ENCODE measurements at regions not wholly inside any gene's neighbourhood (a gene's known extent, or its start where the extent isn't known, plus 50 kb on each side); places are given as distances from the start of the nearest gene placed in this dataset.
A peak's percentile ranks its signal among the peaks of the same experiment; 100 is the strongest.

DNA sequence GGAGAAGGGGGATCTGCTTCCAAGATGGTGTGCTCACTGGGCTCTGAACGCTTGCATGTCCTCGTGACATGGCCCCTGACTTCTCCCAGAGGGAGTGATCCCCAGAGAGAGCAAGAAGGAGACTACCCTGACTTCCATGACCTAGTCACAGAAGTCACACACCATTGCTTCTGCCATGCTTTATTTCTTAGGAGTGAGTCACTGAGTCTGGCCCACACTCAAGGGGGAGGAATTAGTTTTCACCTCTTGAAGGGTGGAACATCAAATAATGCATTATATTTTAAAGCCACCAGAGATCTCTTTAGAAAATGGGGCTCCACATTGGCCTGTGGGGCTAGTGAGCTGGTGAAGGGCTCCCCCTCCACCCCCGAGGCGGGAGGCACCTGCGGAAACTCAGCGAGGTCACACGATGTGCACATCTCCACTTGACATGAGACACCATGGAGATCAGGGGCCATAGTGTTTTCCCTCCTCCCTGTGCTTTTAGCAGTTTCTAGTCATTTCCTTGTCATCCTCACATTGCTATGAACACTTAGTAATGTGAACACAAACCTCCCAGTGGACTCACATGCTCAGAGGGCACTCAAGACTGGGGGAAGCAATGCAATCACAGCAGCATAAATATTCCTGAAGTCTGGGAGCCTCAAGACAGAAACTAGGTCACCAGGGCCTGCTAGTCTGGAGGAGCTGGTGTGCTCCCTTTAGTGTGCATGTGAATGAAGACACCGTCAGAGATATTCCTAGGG lies 87.4 kb upstream of the FZD10 start:
- DNase-seq (ENCODE audit: low spot score): no peak

DNA sequence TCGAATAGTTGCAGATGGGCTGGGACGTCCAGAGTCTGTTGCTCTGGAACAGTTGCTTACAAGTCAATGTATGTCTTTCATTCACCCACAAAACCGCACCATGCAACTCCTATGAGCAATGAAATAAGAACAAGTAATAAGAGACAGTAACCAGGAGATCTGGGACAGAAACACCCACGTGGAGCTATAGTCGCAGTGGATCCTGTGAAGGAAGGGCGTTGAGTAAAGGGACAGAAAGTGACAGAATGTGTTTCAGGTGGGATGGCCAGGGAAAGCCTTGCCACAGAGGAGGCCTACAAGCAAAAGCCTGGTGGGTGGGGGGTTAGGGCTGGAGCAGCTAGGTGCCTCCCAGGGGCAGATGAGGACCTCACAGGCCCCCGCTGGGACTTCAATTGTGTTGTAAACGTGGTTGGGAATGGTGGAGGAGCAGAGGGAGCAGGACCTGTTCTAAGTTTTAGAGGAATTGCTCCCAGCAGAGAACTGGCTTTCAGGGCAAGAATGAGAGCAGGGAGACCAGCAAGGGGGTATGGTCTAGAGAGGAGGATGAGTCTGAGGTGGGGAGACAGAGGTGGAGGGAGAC lies 86.7 kb upstream of the FZD10 start:
- DNase-seq (ENCODE audit: low spot score): no peak

DNA sequence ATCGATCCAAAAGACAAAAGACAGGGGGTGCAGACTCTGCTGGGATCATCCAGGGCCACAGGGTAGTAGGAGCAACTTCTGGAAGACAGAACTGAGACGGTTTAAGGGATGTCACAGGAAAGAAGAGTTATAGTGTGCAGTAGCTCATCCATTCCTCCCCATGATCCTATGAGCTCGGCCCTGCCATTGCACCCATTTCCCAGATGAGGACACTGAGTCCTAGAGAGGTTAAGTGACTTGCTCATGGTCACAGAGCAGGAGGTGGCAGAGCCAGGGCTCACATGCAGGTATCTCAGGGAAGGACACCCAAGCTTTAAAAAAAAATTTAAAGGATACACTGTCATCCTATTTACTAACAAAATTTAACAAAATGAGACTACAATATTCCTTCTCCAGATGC lies 86.1 kb upstream of the FZD10 start:
- no peak for DNase-seq (ENCODE audit: low spot score)

DNA sequence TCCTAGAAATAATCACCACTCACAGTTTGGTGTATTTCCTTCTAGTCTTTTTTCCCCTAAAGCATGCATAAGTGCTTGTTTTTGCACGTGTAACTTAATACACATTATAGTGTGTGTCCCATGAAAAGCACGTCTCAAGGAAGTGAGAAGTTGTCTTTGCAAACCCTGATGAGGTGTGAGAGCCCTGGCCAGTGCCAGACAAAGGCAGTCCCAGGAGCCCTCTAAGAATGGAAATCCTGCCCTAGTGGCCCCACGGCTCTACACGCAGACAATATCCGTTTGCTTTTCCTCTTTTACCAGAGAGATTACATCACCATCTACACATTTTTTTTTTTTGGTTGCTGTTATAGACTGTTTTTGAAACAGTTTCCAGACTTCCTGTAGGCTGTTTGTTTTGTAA lies 85.5 kb upstream of the FZD10 start:
- DNase-seq (ENCODE audit: low spot score): no peak

DNA sequence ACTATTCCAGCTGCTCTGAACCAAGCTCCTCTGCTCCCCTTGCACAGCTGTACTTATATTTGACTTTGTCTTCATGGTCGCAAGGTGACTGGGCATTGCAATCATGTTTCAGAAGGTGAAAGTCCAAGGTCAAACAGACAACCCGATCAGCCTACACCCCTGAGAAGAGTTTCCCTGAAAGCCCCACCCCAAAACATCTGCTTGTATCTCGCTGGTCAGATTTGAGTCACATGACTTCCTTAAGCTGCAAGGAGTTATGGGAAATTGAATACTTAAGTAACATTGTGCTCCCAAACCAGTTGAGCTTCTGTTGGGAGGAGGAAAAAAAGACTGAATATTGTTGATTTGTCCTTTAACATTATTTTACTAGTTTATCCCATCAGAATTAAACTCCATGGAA lies 83.4 kb upstream of the FZD10 start:
- no peak for DNase-seq (ENCODE audit: low spot score)

DNA sequence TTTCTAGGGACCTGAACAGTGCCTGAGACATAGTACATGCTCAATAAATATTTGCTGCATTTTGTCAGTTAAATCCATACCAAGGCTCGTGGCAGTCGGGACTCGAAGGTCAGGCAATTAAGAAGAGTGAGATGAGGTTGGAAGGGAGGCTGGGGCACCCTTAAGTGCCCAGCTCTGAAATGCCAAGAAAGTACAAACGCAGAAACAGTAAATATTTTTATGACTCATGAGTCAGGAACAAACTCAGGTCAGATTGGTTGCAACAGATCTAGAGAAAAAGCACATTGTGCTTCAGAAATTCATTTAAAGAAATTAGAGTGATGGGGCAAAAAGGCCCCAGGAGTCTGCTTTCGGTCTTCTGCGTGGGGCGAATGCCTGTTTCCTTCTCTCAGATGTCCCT lies 83.0 kb upstream of the FZD10 start:
- no peak for DNase-seq (ENCODE audit: low spot score)

DNA sequence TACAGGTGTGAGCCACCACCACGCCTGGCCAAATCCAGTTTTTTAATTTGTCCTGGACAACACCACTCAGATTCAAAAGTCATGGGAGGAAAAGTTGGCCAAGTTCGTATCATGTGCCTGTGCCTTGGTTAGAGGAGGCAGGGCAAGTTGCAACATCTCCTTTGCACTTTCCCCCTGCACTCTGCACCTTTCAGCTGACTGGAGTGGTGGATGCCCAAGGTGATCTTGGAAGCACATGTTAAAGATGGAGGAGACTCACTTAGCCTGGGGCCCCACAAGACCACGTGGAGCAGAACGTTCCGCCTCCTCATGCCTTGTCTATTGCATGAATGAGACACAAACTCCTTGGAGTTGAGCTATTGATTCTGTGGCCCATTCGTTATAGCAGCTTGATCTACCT lies 82.1 kb upstream of the FZD10 start:
- no peak for DNase-seq (ENCODE audit: low spot score)

DNA sequence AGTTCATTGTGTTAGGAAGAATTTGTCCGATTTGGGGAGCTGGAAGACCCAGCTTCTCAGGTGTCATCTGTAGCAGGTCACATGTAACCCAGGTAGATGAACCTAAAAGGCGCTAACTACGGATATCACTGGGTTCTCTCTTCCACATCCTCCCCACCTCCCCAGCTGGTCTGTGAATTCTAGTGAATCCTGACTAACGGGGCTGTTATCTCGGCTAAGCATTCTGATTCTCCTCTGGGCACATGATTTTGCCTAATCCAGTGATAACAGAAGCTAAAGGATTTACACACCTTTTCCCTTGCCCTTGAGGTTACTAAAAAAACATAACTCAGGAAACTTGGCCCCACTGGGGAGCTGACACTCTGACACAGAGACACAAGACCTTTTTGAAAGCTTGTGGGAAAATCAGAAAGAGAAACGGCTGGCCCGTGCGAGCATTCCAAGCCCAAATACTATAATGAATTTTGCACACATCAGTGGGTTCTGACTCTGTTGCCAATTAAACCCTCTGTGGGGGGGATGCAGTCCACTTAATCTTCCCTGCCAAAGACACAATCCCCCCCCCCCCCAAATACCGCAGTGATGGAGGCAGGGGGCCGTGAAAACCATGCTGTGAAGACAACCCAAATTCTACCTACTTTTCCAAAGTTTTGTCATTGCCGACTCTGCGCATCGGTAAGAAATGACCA lies 81.0 kb upstream of the FZD10 start:
- DNase-seq (ENCODE audit: low spot score): no peak

DNA sequence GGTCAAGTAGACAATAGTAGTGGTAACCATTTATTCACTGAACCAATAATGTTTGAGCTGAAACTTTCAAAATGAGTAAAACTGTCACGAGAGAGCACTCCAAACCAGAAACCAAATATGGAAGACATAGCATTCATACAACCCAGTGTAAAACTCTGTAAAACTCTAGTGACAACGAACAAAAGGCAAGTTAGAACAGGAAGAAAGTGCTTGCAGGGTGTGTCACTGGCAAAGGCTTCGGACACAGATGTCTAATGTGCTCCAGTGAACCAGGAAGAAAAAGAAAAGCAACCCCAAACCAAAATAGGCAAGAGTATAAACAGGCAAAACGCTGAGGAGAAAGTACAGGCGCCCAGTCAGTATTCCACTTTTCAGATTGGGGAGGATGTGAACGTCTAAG lies 79.3 kb upstream of the FZD10 start:
- no peak for DNase-seq (ENCODE audit: low spot score)

DNA sequence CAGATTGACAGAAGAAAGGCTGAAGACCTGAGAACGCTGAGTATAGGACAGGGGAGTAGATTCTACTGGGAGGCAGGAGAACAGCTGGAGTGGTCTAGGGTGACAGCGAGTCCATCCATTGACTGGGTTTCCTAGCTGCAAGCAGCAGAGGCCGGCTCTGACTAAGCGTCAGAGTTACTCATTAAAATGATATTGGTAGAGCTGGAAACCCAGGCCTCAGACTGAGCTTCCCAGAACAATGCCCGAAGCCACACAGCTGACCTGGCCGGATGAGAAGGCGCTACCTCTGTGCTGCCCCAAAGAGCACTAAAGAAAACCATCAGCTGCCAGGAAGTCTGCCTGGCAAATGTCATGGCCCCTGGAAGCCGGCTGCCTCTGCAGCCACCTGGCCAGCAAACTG lies 78.5 kb upstream of the FZD10 start:
- DNase-seq (ENCODE audit: low spot score): no peak

DNA sequence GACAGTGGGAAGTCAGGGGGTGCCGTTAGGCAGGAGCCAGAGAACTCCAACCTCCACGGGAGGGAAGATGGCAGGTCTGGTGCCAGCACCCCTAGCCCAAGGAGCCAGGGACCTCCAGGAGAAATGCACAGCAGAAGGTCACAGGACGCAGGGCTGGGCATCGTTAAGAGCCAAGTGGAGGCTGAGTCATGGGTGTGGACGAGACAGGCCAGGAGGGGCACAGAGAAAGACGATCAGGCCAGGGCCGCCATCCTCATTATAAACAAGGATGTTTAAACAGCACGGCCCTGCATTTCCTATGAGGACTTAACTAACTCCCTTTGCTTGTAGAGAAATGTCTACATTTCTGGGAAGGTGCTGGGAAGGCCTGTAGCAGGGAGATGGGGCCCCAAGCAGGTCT lies 77.9 kb upstream of the FZD10 start:
- DNase-seq (ENCODE audit: low spot score): no peak

DNA sequence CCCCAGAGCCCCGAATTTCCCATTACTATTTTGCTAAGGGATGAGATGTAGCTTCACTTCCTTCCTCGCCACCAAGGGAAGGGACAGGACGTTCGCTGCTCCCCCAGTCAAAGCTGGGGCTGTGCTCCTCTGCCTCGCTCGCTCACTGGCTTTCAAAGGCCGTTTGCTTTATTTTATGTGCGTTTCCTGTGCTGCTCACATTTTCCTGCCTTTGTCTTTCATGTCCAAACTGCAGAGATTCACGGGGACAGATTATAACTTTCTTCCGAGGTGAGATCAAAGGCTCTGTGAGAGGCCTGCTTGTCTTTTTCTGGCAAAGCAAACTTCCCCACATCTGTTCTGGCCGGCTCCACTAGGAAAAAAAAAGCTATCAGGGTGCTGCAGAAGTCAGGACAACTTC lies 76.0 kb upstream of the FZD10 start:
- peak; percentile 48 for DNase-seq (ENCODE audit: low spot score)

DNA sequence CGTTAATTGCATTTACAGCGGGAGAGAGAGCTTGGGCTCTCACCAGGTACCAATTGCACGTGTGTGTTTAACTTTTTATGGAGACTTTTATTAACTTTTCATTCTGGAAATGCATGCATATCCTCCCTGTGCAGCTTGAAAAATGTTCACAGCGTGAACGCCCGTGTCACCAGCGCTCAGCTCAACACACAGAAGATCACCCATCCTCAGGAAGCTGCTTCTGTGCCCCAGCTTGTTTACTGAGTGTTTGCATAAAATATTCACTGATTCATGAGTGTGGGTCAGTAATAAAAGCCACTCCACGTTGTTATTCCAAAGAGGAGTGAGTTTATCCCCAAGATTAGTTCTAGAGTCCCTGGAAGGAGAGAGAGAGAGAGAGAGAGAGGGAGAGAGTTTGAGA lies 75.5 kb upstream of the FZD10 start:
- DNase-seq (ENCODE audit: low spot score): no peak

DNA sequence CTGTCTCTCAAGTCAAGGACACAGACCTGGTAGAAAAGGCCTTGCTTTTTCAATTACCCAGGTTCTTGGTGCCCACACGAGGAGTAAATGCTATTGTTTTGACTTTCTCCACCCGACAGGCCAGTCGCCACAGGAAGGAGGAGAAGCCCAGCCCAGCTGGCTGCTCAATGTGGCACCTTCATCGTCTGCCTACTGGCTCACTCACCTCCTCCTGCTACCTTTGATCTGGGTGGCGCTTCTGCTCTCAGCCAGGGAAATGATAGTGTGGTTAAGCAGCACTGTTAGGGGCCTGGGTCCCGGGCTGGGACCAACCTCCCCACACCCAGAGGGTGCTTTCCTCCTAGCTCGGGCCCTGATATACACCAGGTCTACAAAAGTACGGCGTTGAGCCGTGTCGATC lies 75.0 kb upstream of the FZD10 start:
- DNase-seq (ENCODE audit: low spot score): peak; percentile 46

DNA sequence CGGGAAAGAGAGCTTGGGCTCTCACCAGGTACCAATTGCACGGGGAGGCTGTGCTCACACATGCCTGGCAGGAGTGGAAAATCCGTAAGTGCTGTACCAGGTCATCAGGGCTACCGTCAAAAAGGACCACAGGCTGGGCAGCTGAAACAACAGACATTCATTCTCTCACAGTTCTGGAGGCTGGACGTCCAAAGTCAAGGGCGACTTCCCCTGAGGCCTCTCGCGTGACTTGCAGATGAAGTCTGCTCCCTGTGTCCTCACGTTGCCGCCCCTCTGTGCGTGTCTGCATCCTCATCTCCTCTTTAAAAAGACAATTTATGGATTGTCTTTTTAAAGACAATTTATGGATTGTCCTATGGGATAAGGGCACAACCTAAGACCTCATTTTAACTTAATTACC lies 73.8 kb upstream of the FZD10 start:
- DNase-seq (ENCODE audit: low spot score): no peak

DNA sequence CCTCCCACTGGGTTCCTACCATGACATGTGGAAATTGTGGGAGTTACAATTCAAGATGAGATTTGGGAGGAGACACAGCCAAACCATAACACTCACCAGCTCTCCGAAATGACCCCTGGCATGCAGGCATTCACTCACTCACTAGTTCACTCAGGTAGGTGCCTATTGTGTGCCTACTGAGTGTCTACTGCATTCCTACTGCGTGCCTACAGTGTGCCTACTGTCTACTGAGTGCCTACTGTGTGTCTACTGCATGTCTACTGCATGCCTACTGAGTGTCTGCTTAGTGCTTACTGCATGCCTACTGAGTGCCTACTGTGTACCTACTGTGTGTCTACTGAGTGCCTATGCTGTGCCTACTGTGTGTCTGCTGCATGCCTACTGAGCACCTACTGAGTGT lies 71.7 kb upstream of the FZD10 start:
- no peak for DNase-seq (ENCODE audit: low spot score)

DNA sequence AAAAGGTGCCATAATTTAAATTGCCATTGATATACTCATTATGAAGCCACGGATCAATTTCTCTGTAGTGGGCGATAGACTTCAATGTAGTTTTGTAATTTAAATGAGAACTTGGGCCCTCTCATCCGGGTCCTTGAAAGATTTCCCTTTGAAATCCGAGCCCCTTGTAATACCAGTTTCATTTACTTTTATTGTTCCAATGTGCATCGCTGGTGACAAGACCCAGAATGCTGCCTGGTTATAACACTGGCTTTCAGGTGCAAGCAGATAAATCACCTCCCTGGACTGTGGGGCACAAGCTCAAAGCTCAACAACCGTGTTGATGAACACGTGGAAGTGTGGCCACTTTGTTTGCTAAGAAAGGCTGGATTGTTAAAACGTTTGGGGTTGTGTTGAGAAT lies 68.9 kb upstream of the FZD10 start:
- no peak for DNase-seq (ENCODE audit: low spot score)

DNA sequence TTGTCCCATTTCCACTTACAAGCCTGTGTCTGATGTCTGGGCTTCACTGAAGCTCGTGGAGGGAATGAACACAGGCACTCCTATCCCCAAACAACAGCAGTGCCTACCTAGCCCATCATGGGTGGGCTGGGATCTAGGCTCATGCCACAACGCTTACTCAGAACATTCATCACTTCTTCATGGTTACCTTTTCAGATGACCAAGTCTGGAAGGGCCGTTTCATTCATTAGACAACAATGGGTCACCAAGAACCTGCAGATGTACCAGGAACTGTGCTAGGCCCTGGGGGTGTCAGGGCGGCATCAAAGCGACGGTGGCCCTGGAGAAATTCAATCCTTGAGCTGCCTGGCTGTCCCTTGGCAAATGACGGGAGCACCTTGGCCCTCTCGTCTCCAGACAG lies 64.9 kb upstream of the FZD10 start:
- DNase-seq (ENCODE audit: low spot score): no peak

DNA sequence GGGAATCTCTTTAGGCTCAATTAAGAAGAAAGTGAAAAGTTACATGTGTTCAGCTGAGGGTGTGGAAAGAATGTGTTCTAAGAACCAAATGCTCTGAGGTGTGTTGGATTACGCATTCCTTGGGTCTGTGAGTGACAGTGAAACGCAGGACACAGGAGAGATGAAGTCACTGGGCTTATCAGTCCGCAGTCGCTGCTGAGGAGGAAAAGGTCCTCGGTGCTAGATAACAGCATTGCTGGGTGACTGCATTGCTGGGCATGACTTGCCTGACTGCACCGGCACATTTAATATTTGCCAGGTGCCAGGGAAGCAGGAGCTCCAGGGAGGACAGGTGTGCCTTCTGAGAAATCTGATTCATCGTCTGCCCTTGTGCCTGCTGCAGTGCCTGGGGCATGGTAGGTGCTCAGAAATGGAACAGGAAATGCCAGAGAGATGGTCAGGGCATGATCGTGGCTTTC lies 64.4 kb upstream of the FZD10 start:
- no peak for DNase-seq (ENCODE audit: low spot score)

DNA sequence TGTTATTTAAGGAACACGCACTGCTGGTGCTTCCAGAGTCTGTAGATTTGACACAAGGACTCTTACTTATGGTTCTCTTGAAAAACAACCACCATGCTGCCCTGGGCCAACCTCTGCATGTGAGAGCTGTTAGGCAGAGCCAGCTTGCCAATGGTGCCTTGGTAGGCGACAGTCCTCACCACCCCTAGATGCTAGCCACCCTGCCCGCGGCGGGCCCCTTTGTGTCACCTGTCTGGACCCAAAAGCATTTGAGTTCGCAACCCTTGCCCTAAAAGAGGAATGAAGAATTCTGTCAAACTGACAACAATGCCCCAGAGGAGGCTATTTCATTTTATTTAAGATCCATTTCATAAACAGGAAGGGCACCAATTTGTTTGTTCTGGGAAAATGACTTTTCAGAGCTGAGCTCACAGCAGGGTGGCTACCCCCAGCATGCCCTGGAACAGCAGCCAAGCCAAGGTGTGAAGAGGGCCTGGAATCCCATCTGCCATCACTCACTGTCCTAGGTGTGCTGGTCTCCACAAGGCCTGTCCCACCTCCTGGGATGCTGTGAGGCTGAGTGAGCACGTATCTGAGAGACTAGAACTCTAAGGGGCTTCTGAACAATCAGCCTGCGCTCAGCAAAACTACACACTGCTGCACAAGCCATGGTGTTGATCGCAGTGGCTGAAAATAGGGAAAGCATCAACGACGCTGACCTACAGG lies 63.8 kb upstream of the FZD10 start:
- no peak for DNase-seq (ENCODE audit: low spot score)

DNA sequence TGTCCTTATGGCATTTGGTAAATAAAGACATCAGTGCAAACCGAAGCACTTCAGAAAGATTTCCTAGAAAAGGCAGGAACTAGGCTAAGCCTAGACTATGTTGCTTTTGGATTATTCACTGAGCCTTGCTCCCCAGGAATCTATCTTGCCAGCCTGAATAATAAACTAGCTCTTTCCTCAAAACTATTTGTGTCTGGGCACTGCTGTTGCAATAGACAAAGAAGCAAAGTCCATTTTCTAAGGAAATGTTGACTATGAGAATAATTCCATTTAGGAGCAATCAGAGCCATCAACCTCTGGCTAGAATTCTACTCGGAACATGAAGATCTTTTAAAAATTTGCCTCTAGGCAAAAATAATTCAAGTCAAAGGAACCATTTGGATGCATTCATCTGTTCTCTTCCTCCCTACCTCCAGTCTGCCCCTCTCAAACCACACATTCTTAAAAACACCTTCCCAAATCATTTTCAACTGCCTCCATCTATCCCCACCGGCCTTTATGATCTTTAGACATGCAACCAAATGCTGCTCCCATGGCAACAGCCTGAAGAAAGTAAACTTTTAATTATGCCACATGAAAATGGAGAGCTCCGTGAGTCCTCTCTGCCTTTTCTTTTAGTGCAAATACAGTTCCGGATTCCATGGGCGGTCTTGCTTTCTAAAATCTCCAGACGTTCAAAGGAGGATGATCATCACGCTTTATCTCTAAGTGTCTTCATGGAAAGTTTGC lies 61.5 kb upstream of the FZD10 start:
- no peak for DNase-seq (ENCODE audit: low spot score)

DNA sequence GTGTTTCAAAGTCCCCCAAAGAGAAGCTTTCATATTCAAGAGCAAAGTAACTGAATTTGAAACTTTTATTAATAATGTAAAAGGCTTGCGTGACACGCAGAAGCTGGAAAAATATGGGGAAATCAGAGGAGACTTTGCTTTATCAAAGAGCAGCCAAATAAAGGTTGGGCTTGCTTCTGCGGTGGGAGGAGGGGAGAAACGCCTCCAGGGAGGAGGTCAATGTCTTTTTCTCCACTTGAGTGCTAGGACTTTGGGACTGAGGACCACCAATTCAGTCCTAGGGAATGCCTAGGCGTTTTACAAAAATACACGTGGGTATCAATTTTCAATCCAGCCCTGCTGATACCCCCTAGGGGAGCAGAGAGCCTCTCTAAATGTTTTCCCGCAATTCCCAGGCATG lies 60.9 kb upstream of the FZD10 start:
- DNase-seq (ENCODE audit: low spot score): no peak

Data from SW480 (cell line).